Endodermal cell (in vitro differentiated cells): ENCODE measurements at regions not wholly inside any gene's neighbourhood (a gene's known extent, or its start where the extent isn't known, plus 50 kb on each side); places are given as distances from the start of the nearest gene placed in this dataset.

Experiments used
- DNase-seq: peaks from one replicate; pipeline ENCODE4 v3.0.0-alpha.2; 2017
- H3K27ac ChIP-seq: 2 replicates; pipeline ENCODE4 v1.5.1; 2013; ENCODE audit warnings: mild to moderate bottlenecking, low read depth, low read length, moderate library complexity
- H3K27me3 ChIP-seq: 2 replicates; pipeline ENCODE4 v1.6.1; 2013; ENCODE audit warnings: mild to moderate bottlenecking, low read length, moderate library complexity; ENCODE audit not compliant: insufficient read depth, control insufficient read depth, poor library complexity, severe bottlenecking
- H3K36me3 ChIP-seq: 2 replicates; pipeline ENCODE4 v1.7.0; 2013; ENCODE audit warnings: mild to moderate bottlenecking, low read length, moderate library complexity; ENCODE audit not compliant: control insufficient read depth, insufficient read depth
- H3K4me1 ChIP-seq: one replicate; pipeline ENCODE4 v1.7.0; 2013; ENCODE audit warnings: low read length; ENCODE audit not compliant: control insufficient read depth, insufficient read depth
- H3K4me3 ChIP-seq: 2 replicates; pipeline ENCODE4 v1.5.1; 2013; ENCODE audit warnings: mild to moderate bottlenecking, low read length, moderate library complexity
- H3K9ac ChIP-seq: 2 replicates; pipeline ENCODE4 v1.6.1; 2013; ENCODE audit warnings: mild to moderate bottlenecking, low read length, moderate library complexity; ENCODE audit not compliant: poor library complexity, severe bottlenecking; ENCODE audit errors: extremely low read depth
- H3K9me3 ChIP-seq: 2 replicates; pipeline ENCODE4 v1.6.1; 2013; ENCODE audit warnings: mild to moderate bottlenecking, low read length, moderate library complexity; ENCODE audit not compliant: control insufficient read depth
- H3K27ac Mint-ChIP-seq: 2 replicates; pipeline ENCODE4 v1.8.0; 2020; ENCODE audit warnings: mixed read lengths
- H3K27me3 Mint-ChIP-seq: 2 replicates; pipeline ENCODE4 v1.8.0; 2021; ENCODE audit warnings: mild to moderate bottlenecking, mixed read lengths; ENCODE audit not compliant: insufficient read depth
- H3K36me3 Mint-ChIP-seq: 2 replicates; pipeline ENCODE4 v1.8.0; 2020; ENCODE audit warnings: low read depth, mixed read lengths
- H3K4me1 Mint-ChIP-seq: 2 replicates; pipeline ENCODE4 v1.8.0; 2020; ENCODE audit warnings: mixed read lengths
- H3K4me3 Mint-ChIP-seq: 2 replicates; pipeline ENCODE4 v1.8.0; 2020; ENCODE audit warnings: mild to moderate bottlenecking, moderate library complexity, mixed read lengths
- H3K9me3 Mint-ChIP-seq: 2 replicates; pipeline ENCODE4 v1.8.0; 2020; ENCODE audit warnings: mild to moderate bottlenecking, mixed read lengths
- CTCF ChIP-seq: fragments of 200-600 bp; sonication (generic); conservative IDR thresholded peaks from 2 replicates; pipeline ENCODE4 v1.5.0; 2021; ENCODE audit warnings: antibody characterized with exemption, mild to moderate bottlenecking
- WGBS, 2 experiments: methylation state at CpG; one replicate each; pipeline versions ENCODE4 v1.1.5 to v1.1.7; 2013; ENCODE audit warnings: missing lambda C conversion rate in 2 of 2, mixed read lengths in 1 of 2; ENCODE audit not compliant: insufficient coverage in 1 of 2, insufficient read length in 1 of 2; 5-methylcytosine and 5-hydroxymethylcytosine counted together

GRCh38 chr4:178311997-178312396 is 869.8 kb upstream of the AGA start:
- no peak overlapping the region for H3K27ac Mint-ChIP-seq
- H3K9me3 ChIP-seq, result no peaks in the 10 kb centered on the region
- H3K9me3 Mint-ChIP-seq, result no peaks in the 10 kb centered on the region
- no peaks in the 10 kb centered on the region for H3K27me3 ChIP-seq
- WGBS, 2 experiments, result 83 to 92% methylated on average over 1 to 2 of the region's 2 CpGs
- no peaks in the 10 kb centered on the region for H3K36me3 Mint-ChIP-seq
- H3K4me1 Mint-ChIP-seq, result no peaks in the 10 kb centered on the region
- H3K4me1 ChIP-seq, result no peaks in the 10 kb centered on the region
- no peaks in the 10 kb centered on the region for H3K27me3 Mint-ChIP-seq
- no peak overlapping the region for H3K27ac ChIP-seq
- no peak for TF ChIP-seq CTCF
- H3K9ac ChIP-seq, result no peak overlapping the region
- H3K36me3 ChIP-seq, result no peaks in the 10 kb centered on the region
- H3K4me3 Mint-ChIP-seq, result no peak overlapping the region
- no peak overlapping the region for H3K4me3 ChIP-seq
- DNase-seq, result no peak

GRCh38 chr4:178314287-178314686 is 872.0 kb upstream of the AGA start:
- Mint-ChIP-seq H3K9me3 (no peaks in the 10 kb centered on the region), H3K4me3 (no peak overlapping the region), H3K27ac (no peak overlapping the region), H3K27me3 (no peaks in the 10 kb centered on the region), H3K36me3 (no peaks in the 10 kb centered on the region), H3K4me1 (no peaks in the 10 kb centered on the region)
- Histone ChIP-seq H3K9ac (no peak overlapping the region), H3K27ac (no peak overlapping the region), H3K27me3 (no peaks in the 10 kb centered on the region), H3K4me3 (no peak overlapping the region), H3K9me3 (peaks cover 2% of the 10 kb centered on the region), H3K36me3 (no peaks in the 10 kb centered on the region), H3K4me1 (no peaks in the 10 kb centered on the region)
- no peak for DNase-seq
- WGBS, 2 experiments, result 94% methylated on average over 3 of the region's 3 CpGs; no CpG with 5 or more reads in 1 of the 2 experiments
- TF ChIP-seq CTCF, result no peak

- Histone ChIP-seq H3K9me3 (peaks cover 11% of the 10 kb centered on the region), H3K4me3 (no peak overlapping the region), H3K9ac (no peak overlapping the region), H3K4me1 (no peaks in the 10 kb centered on the region), H3K27ac (no peak overlapping the region), H3K27me3 (no peaks in the 10 kb centered on the region), H3K36me3 (no peaks in the 10 kb centered on the region)
- TF ChIP-seq CTCF, result no peak
- Mint-ChIP-seq H3K36me3 (no peaks in the 10 kb centered on the region), H3K27ac (no peak overlapping the region), H3K9me3 (peaks cover 4% of the 10 kb centered on the region), H3K4me3 (no peak overlapping the region), H3K4me1 (no peaks in the 10 kb centered on the region), H3K27me3 (no peaks in the 10 kb centered on the region)
- 85 to 94% methylated on average over 2 of the region's 2 CpGs for WGBS, 2 experiments
- no peak for DNase-seq
These were observed 874.0 kb upstream of the AGA start for GRCh38 chr4:178316211-178316610.
